ENCODE measurements at regions not wholly inside any gene's neighbourhood (a gene's known extent, or its start where the extent isn't known, plus 50 kb on each side); places are given as distances from the start of the nearest gene placed in this dataset.

GRCh38 chr5:169442403-169442874, 141.1 kb upstream of the SPDL1 start:
- TF ChIP-seq, protein P1, sequence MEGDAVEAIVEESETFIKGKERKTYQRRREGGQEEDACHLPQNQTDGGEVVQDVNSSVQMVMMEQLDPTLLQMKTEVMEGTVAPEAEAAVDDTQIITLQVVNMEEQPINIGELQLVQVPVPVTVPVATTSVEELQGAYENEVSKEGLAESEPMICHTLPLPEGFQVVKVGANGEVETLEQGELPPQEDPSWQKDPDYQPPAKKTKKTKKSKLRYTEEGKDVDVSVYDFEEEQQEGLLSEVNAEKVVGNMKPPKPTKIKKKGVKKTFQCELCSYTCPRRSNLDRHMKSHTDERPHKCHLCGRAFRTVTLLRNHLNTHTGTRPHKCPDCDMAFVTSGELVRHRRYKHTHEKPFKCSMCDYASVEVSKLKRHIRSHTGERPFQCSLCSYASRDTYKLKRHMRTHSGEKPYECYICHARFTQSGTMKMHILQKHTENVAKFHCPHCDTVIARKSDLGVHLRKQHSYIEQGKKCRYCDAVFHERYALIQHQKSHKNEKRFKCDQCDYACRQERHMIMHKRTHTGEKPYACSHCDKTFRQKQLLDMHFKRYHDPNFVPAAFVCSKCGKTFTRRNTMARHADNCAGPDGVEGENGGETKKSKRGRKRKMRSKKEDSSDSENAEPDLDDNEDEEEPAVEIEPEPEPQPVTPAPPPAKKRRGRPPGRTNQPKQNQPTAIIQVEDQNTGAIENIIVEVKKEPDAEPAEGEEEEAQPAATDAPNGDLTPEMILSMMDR (IDR thresholded peaks at IDR 0.05): no peak
- TF ChIP-seq POLR2A (IDR thresholded peaks at IDR 0.05): no peak
- no peak for DNase-seq
- Histone ChIP-seq H3K4me1 (no peaks in the 10 kb centered on the region), H3K9me3 (no peaks in the 10 kb centered on the region), H3K27me3 (no peaks in the 10 kb centered on the region), H3K4me3 (no peak overlapping the region), H3K27ac (no peak overlapping the region), H3K36me3 (no peaks in the 10 kb centered on the region)
- intact Hi-C loops (cut with DNase I; ENCODE audit: low total_unique reads): no loop called here

- no peaks in the 10 kb centered on the region for H3K27me3 ChIP-seq
These were observed 139.3 kb upstream of the SLIT3 start for GRCh38 chr5:169440107-169440705.

DNA sequence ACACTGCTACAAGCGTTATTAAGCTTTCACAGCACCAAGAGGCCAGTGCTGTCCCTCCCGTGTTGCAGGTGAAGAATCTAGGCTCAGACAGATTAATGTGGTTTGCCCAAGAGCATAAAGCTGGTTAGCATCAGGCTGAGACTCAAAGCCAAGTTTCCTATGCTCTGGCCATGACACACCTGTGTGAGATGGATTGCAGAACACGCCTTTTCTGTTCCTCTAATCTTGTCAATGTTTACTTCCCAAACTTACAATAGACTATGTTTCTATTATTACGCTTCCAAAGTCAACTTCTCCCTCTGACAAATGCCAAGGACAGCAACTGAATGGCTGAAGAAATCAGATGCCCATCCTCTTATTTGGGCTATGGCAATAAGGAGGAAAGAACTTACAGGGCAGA, 138.4 kb upstream of the SLIT3 start:
- H3K4me3 ChIP-seq: no peak overlapping the region
- H3K4me1 ChIP-seq: no peaks in the 10 kb centered on the region
- H3K27me3 ChIP-seq: no peaks in the 10 kb centered on the region
- TF ChIP-seq, protein P1 (IDR thresholded peaks at IDR 0.05): no peak
- TF ChIP-seq POLR2A (IDR thresholded peaks at IDR 0.05): no peak
- DNase-seq: no peak
- no peak overlapping the region for H3K27ac ChIP-seq
- H3K9me3 ChIP-seq: no peaks in the 10 kb centered on the region
- intact Hi-C loops (cut with DNase I; ENCODE audit: low total_unique reads): no loop called here
- H3K36me3 ChIP-seq: no peaks in the 10 kb centered on the region

More at GRCh38 chr5:169440107-169440705, 139.3 kb upstream of the SLIT3 start:
- no peak for DNase-seq
- TF ChIP-seq POLR2A (IDR thresholded peaks at IDR 0.05): no peak
- TF ChIP-seq, protein P1 (IDR thresholded peaks at IDR 0.05): no peak
- Histone ChIP-seq H3K36me3 (no peaks in the 10 kb centered on the region), H3K4me3 (no peak overlapping the region), H3K27ac (no peak overlapping the region), H3K4me1 (no peaks in the 10 kb centered on the region), H3K9me3 (no peaks in the 10 kb centered on the region)
- intact Hi-C loops (cut with DNase I; ENCODE audit: low total_unique reads): no loop called here

GRCh38 chr5:169435506-169436229, 134.7 kb upstream of the SLIT3 start:
- Histone ChIP-seq H3K27me3 (no peaks in the 10 kb centered on the region), H3K4me3 (no peak overlapping the region), H3K9me3 (no peaks in the 10 kb centered on the region), H3K27ac (no peak overlapping the region), H3K4me1 (no peaks in the 10 kb centered on the region), H3K36me3 (no peaks in the 10 kb centered on the region)
- TF ChIP-seq, protein P1 (IDR thresholded peaks at IDR 0.05): no peak
- TF ChIP-seq POLR2A (IDR thresholded peaks at IDR 0.05): no peak
- DNase-seq: no peak
- intact Hi-C loops (cut with DNase I; ENCODE audit: low total_unique reads): no loop called here

GRCh38 chr5:169433221-169433651, 132.3 kb upstream of the SLIT3 start:
- TF ChIP-seq, protein P1 (IDR thresholded peaks at IDR 0.05): no peak
- TF ChIP-seq POLR2A (IDR thresholded peaks at IDR 0.05): no peak
- Histone ChIP-seq H3K27ac (no peak overlapping the region), H3K4me1 (no peaks in the 10 kb centered on the region), H3K27me3 (no peaks in the 10 kb centered on the region), H3K4me3 (no peak overlapping the region), H3K9me3 (no peaks in the 10 kb centered on the region), H3K36me3 (no peaks in the 10 kb centered on the region)
- intact Hi-C loops (cut with DNase I; ENCODE audit: low total_unique reads): no loop called here
- no peak for DNase-seq

All from uterus (tissue), 3 donors.